ENCODE measurements at regions not wholly inside any gene's neighbourhood (a gene's known extent, or its start where the extent isn't known, plus 50 kb on each side); places are given as distances from the start of the nearest gene placed in this dataset.

DNA sequence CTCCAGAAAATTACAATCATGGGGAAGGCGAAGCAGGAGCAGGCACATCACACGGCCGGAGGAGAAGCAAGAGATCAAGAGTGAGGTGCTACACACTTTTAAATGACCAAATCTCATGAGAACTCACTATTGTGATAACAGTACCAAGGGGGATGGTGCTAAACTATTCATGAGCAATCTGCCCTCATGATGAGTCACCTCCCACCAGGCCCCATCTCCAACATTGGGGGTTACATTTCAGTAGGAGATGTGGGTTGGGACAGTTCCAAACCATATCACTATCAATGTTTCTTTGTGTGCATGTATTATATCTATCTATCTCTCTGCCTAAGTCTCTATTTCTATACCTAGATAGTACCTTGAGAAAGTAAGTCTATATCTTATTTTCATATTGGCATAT lies 724.8 kb downstream of the CDH11 start:
- Histone ChIP-seq H3K4me3 (ENCODE audit: low read length in 2 of 2) (no peak overlapping the region), H3K9me3 (ENCODE audit: control insufficient read depth in 2 of 2, low read length in 2 of 2) (no peaks in the 10 kb centered on the region), H3K9ac (ENCODE audit: low read length in 2 of 2) (no peak overlapping the region), H3K27me3 (ENCODE audit: control insufficient read depth in 1 of 2, insufficient read depth in 2 of 2, low read length in 2 of 2) (no peaks in the 10 kb centered on the region), H3K4me1 (ENCODE audit: control insufficient read depth, insufficient read depth, low read length) (no peaks in the 10 kb centered on the region), H3K27ac (ENCODE audit: low read length) (no peak overlapping the region), H3K36me3 (ENCODE audit: control insufficient read depth in 2 of 2, insufficient read depth in 2 of 2, low read length in 2 of 2) (no peaks in the 10 kb centered on the region)

DNA sequence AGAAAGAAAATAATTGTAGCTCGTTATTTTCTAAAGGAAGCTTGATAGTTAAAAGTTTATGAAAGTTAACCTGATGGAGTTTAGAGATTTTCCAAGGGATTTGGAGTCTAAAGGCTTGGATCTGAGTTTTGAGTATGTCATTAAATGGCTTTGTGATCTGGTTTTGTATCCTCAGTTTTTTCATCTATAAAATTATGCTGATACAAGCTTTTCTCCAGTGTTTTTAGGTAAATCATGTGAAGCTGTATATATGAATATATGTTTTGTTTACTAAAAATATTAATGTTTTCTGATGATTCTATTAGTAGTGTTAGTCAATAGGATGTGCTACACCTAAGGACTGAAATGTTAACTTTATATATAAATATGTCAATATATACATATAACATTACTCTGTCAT lies 727.8 kb downstream of the CDH11 start:
- Histone ChIP-seq H3K9ac (ENCODE audit: low read length in 2 of 2) (no peak overlapping the region), H3K4me3 (ENCODE audit: low read length in 2 of 2) (no peak overlapping the region), H3K9me3 (ENCODE audit: control insufficient read depth in 2 of 2, low read length in 2 of 2) (no peaks in the 10 kb centered on the region), H3K27me3 (ENCODE audit: control insufficient read depth in 1 of 2, insufficient read depth in 2 of 2, low read length in 2 of 2) (no peaks in the 10 kb centered on the region), H3K36me3 (ENCODE audit: control insufficient read depth in 2 of 2, insufficient read depth in 2 of 2, low read length in 2 of 2) (no peaks in the 10 kb centered on the region), H3K27ac (ENCODE audit: low read length) (no peak overlapping the region), H3K4me1 (ENCODE audit: control insufficient read depth, insufficient read depth, low read length) (no peaks in the 10 kb centered on the region)

DNA sequence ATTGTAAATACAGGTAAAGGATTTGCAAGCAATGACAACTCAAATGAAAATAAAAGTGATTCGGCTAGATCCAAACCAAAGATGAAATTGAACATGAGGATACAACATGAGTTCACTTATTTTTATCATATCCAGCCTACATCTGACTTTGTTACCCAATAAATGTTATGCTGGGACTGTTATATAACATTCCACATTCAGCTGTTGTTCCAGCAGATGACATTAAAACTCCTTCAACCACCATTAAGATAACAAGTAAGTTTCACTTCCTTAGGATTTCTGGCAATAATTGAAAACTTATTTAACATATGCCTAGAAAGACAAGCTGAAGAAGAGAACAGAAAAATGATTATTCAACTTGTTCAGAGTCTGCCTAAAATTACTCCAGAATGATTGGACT lies 729.4 kb downstream of the CDH11 start:
- Histone ChIP-seq H3K36me3 (ENCODE audit: control insufficient read depth in 2 of 2, insufficient read depth in 2 of 2, low read length in 2 of 2) (no peaks in the 10 kb centered on the region), H3K9ac (ENCODE audit: low read length in 2 of 2) (no peak overlapping the region), H3K27ac (ENCODE audit: low read length) (no peak overlapping the region), H3K27me3 (ENCODE audit: control insufficient read depth in 1 of 2, insufficient read depth in 2 of 2, low read length in 2 of 2) (no peaks in the 10 kb centered on the region), H3K9me3 (ENCODE audit: control insufficient read depth in 2 of 2, low read length in 2 of 2) (no peaks in the 10 kb centered on the region), H3K4me3 (ENCODE audit: low read length in 2 of 2) (no peak overlapping the region), H3K4me1 (ENCODE audit: control insufficient read depth, insufficient read depth, low read length) (no peaks in the 10 kb centered on the region)

DNA sequence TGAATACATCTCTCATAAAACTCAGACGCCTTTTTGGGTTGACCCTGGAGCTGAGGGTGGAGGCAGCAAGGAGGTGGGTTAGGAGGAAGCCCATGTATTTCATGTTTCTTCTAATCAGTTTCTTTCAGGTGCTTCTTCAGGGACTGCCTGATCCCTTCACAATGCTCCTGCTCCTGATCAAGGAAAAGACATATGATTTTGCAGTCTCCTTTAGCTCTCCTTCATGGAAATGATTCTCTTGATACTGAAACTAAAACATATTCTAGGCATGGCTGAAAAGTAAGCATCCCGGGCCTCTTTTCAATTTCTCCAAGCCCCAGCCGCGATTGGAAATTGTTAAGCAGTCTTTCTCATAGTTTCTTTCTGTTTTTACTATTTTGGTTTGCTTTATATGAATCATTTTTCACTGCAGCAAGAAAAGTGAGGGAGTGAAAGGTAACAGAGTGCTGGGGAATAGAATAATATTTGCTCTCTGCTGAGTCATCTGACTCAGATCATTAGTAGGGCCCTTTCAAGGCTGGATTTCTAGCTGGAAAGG lies 730.7 kb downstream of the CDH11 start:
- Histone ChIP-seq H3K4me1 (ENCODE audit: control insufficient read depth, insufficient read depth, low read length) (no peaks in the 10 kb centered on the region), H3K9ac (ENCODE audit: low read length in 2 of 2) (peak overlapping the region; percentile 33 to 43), H3K36me3 (ENCODE audit: control insufficient read depth in 2 of 2, insufficient read depth in 2 of 2, low read length in 2 of 2) (no peaks in the 10 kb centered on the region), H3K27ac (ENCODE audit: low read length) (no peak overlapping the region), H3K4me3 (ENCODE audit: low read length in 2 of 2) (peak overlapping the region; percentile 47 to 58), H3K27me3 (ENCODE audit: control insufficient read depth in 1 of 2, insufficient read depth in 2 of 2, low read length in 2 of 2) (no peaks in the 10 kb centered on the region), H3K9me3 (ENCODE audit: control insufficient read depth in 2 of 2, low read length in 2 of 2) (no peaks in the 10 kb centered on the region)

DNA sequence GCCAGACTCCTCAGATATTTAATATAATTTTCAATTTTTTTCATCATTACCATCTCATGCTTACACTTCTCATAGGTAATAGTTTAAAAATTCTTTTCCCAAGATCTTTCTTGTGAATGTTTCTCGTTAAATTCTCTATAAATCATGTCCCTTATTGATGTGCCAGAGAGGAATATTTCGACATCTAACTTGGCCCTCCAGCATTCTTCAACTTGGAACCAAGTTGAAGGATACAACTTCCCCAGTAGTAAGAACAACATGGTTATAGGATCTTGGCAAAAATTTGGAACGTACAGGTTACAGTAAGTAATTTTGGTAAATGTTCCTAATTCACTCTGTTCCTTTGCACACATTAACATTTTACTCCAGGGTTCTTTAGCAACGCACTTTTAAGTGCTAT lies 731.8 kb downstream of the CDH11 start:
- Histone ChIP-seq H3K9me3 (ENCODE audit: control insufficient read depth in 2 of 2, low read length in 2 of 2) (no peaks in the 10 kb centered on the region), H3K27ac (ENCODE audit: low read length) (no peak overlapping the region), H3K4me3 (ENCODE audit: low read length in 2 of 2) (no peak overlapping the region), H3K9ac (ENCODE audit: low read length in 2 of 2) (no peak overlapping the region), H3K4me1 (ENCODE audit: control insufficient read depth, insufficient read depth, low read length) (no peaks in the 10 kb centered on the region), H3K27me3 (ENCODE audit: control insufficient read depth in 1 of 2, insufficient read depth in 2 of 2, low read length in 2 of 2) (no peaks in the 10 kb centered on the region), H3K36me3 (ENCODE audit: control insufficient read depth in 2 of 2, insufficient read depth in 2 of 2, low read length in 2 of 2) (no peaks in the 10 kb centered on the region)

DNA sequence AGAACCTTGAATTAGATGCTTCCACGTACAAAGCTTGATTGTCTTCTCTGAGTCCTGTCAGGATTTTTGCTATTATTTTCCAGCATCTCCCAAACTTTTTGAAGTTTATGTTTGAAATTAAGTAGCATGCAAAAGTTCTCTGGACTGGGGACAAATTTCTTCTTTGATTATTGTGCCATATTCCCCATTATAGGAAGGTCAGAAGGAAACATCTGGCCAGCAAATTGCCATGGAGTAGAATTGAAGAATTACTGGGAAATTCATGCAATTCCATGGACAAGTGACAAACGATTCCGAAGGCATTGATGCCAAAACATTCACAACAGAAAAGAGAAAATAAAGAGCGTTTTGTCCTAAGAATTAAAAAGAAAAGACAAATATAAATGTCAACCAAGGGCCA lies 737.2 kb downstream of the CDH11 start:
- H3K27me3 ChIP-seq (ENCODE audit: control insufficient read depth in 1 of 2, insufficient read depth in 2 of 2, low read length in 2 of 2), result no peaks in the 10 kb centered on the region
- H3K4me3 ChIP-seq (ENCODE audit: low read length in 2 of 2), result no peak overlapping the region
- H3K27ac ChIP-seq (ENCODE audit: low read length), result no peak overlapping the region
- no peaks in the 10 kb centered on the region for H3K9me3 ChIP-seq (ENCODE audit: control insufficient read depth in 2 of 2, low read length in 2 of 2)
- H3K36me3 ChIP-seq (ENCODE audit: control insufficient read depth in 2 of 2, insufficient read depth in 2 of 2, low read length in 2 of 2), result no peaks in the 10 kb centered on the region
- no peaks in the 10 kb centered on the region for H3K4me1 ChIP-seq (ENCODE audit: control insufficient read depth, insufficient read depth, low read length)
- no peak overlapping the region for H3K9ac ChIP-seq (ENCODE audit: low read length in 2 of 2)

DNA sequence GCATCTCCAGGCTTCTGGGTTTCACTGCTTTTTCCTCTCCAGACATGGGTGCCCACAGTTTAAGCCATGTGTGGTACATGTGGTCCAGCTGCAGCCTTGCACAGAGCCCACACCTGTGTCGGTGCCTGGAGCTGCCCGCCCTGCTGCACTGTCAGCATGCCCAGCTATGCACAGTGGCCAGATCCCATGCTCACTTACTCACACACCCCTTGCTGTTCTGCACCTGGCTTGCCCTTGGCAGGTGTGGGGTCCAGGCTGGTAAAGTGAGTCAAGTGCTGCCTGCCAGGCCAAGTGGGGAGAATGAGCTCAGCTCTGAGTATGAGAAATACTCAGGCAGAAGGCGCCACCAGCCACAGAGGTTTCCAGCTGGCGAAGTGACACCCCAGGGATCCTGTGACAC lies 739.9 kb downstream of the CDH11 start:
- Histone ChIP-seq H3K9ac (ENCODE audit: low read length in 2 of 2) (no peak overlapping the region), H3K27ac (ENCODE audit: low read length) (no peak overlapping the region), H3K4me1 (ENCODE audit: control insufficient read depth, insufficient read depth, low read length) (no peaks in the 10 kb centered on the region), H3K9me3 (ENCODE audit: control insufficient read depth in 2 of 2, low read length in 2 of 2) (no peaks in the 10 kb centered on the region), H3K4me3 (ENCODE audit: low read length in 2 of 2) (no peak overlapping the region), H3K36me3 (ENCODE audit: control insufficient read depth in 2 of 2, insufficient read depth in 2 of 2, low read length in 2 of 2) (no peaks in the 10 kb centered on the region), H3K27me3 (ENCODE audit: control insufficient read depth in 1 of 2, insufficient read depth in 2 of 2, low read length in 2 of 2) (no peaks in the 10 kb centered on the region)

DNA sequence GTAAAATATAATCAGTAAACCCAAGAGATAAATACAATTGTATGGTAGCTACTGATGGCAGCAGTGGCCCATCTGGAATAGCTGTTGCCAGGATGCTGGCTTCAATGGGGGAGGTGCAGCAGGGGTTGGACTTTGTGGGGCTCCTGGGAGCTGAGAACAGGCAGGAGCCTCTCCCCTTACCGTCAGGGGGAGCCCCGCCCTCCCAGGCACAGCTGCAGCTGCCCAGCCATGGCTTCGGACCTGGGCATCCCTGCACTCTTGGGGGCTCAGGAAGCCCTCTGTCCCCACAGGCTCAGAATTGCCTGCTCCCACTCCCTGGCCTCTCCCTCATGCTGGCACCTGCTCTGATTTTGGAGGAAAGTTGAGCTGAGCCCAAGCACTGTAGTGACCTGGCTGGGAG lies 741.1 kb downstream of the CDH11 start:
- H3K27me3 ChIP-seq (ENCODE audit: control insufficient read depth in 1 of 2, insufficient read depth in 2 of 2, low read length in 2 of 2), result no peaks in the 10 kb centered on the region
- H3K4me3 ChIP-seq (ENCODE audit: low read length in 2 of 2), result no peak overlapping the region
- no peaks in the 10 kb centered on the region for H3K4me1 ChIP-seq (ENCODE audit: control insufficient read depth, insufficient read depth, low read length)
- no peak overlapping the region for H3K9ac ChIP-seq (ENCODE audit: low read length in 2 of 2)
- no peaks in the 10 kb centered on the region for H3K9me3 ChIP-seq (ENCODE audit: control insufficient read depth in 2 of 2, low read length in 2 of 2)
- H3K27ac ChIP-seq (ENCODE audit: low read length), result no peak overlapping the region
- H3K36me3 ChIP-seq (ENCODE audit: control insufficient read depth in 2 of 2, insufficient read depth in 2 of 2, low read length in 2 of 2), result no peaks in the 10 kb centered on the region

DNA sequence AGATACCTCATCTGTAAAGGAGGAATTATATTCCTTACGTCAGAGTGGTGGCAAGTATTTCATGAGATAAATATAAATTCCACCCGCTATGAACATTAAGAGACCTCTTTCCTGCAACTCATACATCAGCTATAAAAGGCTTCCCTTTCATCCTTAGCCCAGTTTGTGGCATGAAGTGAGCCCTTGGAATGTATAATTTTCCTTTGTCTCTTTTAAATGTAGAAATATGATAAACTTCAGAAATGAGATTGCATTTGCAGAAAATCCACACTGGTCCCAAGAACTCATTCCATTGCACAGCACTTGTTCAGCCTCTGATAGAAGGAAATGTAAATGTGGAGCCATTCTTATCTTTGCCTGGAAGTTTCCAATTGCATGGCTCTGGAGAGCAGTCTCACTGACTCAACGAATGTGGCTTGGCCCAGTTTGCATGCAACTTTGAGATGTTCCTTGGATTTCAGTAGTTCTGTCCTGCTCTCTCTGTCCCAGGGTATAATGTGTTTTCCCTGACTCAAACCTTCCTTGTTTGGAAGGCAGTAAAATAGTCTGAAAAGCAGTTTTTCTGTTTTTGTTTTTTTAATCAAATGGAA lies 746.4 kb downstream of the CDH11 start:
- H3K9me3 ChIP-seq (ENCODE audit: control insufficient read depth in 2 of 2, low read length in 2 of 2), result no peaks in the 10 kb centered on the region
- no peak overlapping the region for H3K9ac ChIP-seq (ENCODE audit: low read length in 2 of 2)
- no peaks in the 10 kb centered on the region for H3K4me1 ChIP-seq (ENCODE audit: control insufficient read depth, insufficient read depth, low read length)
- H3K4me3 ChIP-seq (ENCODE audit: low read length in 2 of 2), result no peak overlapping the region
- no peaks in the 10 kb centered on the region for H3K27me3 ChIP-seq (ENCODE audit: control insufficient read depth in 1 of 2, insufficient read depth in 2 of 2, low read length in 2 of 2)
- no peaks in the 10 kb centered on the region for H3K36me3 ChIP-seq (ENCODE audit: control insufficient read depth in 2 of 2, insufficient read depth in 2 of 2, low read length in 2 of 2)
- H3K27ac ChIP-seq (ENCODE audit: low read length), result no peak overlapping the region

DNA sequence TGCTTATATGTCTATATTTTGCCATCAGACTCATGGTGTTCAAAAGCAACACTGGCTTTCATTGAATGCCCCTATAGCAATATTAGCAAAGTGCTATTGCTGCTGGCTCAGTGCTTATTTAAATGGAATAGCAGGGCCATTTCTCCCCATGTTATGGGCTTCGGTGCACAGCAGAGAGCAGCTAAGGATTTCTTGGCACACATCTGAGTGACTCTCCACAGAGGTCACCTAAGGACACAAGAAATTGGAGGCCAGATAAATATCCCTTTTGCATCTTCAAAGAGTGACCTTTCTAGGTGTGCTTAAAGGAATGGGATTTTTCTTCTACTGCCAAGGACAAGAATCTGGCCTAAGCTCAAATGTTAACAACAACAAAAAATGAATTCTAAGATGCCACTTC lies 751.8 kb downstream of the CDH11 start:
- no peak overlapping the region for H3K9ac ChIP-seq (ENCODE audit: low read length in 2 of 2)
- H3K9me3 ChIP-seq (ENCODE audit: control insufficient read depth in 2 of 2, low read length in 2 of 2), result no peaks in the 10 kb centered on the region
- H3K27me3 ChIP-seq (ENCODE audit: control insufficient read depth in 1 of 2, insufficient read depth in 2 of 2, low read length in 2 of 2), result no peaks in the 10 kb centered on the region
- H3K36me3 ChIP-seq (ENCODE audit: control insufficient read depth in 2 of 2, insufficient read depth in 2 of 2, low read length in 2 of 2), result no peaks in the 10 kb centered on the region
- no peak overlapping the region for H3K27ac ChIP-seq (ENCODE audit: low read length)
- no peaks in the 10 kb centered on the region for H3K4me1 ChIP-seq (ENCODE audit: control insufficient read depth, insufficient read depth, low read length)
- no peak overlapping the region for H3K4me3 ChIP-seq (ENCODE audit: low read length in 2 of 2)

DNA sequence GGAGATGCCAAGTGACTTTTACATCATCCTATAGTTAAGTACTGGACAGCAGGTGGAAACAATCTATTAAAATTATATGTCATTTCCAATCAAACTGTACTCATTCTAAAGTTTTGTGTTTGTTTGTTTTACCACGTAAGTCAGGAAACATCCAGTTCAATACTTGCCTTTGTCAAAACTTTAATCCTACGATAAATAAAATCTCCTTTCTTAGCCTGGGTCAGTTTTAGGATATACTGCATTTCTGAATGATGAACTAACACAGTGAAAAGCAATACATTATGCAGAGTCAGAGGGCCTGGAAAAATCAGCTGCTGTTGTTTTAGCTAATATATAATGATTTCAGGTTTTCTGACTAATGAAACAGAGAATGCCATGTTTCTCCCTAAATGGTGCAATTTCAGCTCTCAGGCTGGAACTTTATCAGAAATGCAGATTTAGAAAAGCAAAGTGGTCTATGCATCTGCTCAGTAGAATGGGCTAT lies 756.4 kb downstream of the CDH11 start:
- Histone ChIP-seq H3K9me3 (ENCODE audit: control insufficient read depth in 2 of 2, low read length in 2 of 2) (no peaks in the 10 kb centered on the region), H3K36me3 (ENCODE audit: control insufficient read depth in 2 of 2, insufficient read depth in 2 of 2, low read length in 2 of 2) (no peaks in the 10 kb centered on the region), H3K4me1 (ENCODE audit: control insufficient read depth, insufficient read depth, low read length) (no peaks in the 10 kb centered on the region), H3K4me3 (ENCODE audit: low read length in 2 of 2) (no peak overlapping the region), H3K9ac (ENCODE audit: low read length in 2 of 2) (no peak overlapping the region), H3K27me3 (ENCODE audit: control insufficient read depth in 1 of 2, insufficient read depth in 2 of 2, low read length in 2 of 2) (no peaks in the 10 kb centered on the region), H3K27ac (ENCODE audit: low read length) (no peak overlapping the region)

Measured in stomach smooth muscle (tissue), 2 donors.